K562 (cell line): ENCODE measurements at regions not wholly inside any gene's neighbourhood (a gene's known extent, or its start where the extent isn't known, plus 50 kb on each side); places are given as distances from the start of the nearest gene placed in this dataset.
A peak's percentile ranks its signal among the peaks of the same experiment; 100 is the strongest.

Experiments used
- MAZ ChIP-seq, 2 experiments: fragments of 450-650 bp in 1 of 2; sonication (generic) in 1 of 2; formaldehyde crosslinking; IDR thresholded peaks in 1 of 2; conservative IDR thresholded peaks in 1 of 2; 2 replicates each; pipeline versions ENCODE4 v1.4.0 to v1.5.0; 2020; ENCODE audit warnings: mild to moderate bottlenecking in 1 of 2, missing genetic modification reagents in 1 of 2
- PCBP2 ChIP-seq: fragments of 200-400 bp; formaldehyde crosslinking; IDR thresholded peaks from 2 replicates; pipeline ENCODE4 v1.6.1; 2018; ENCODE audit warnings: low read length, low read depth, mild to moderate bottlenecking, moderate library complexity; ENCODE audit not compliant: poor library complexity, severe bottlenecking
- RFX5 ChIP-seq: IDR thresholded peaks from 2 replicates; pipeline ENCODE4 v1.6.1; 2011; ENCODE audit warnings: low read depth, mild to moderate bottlenecking, improper control_type of control experiment, low read length
- SMARCC2 ChIP-seq: fragments of 450-650 bp; IDR thresholded peaks from 2 replicates; pipeline ENCODE4 v1.6.1; 2017; ENCODE audit warnings: antibody characterized with exemption, moderate library complexity, mild to moderate bottlenecking, low read depth
- SUPT5H ChIP-seq: fragments of 450-650 bp; IDR thresholded peaks from 2 replicates; pipeline ENCODE4 v1.6.1; 2016
- ZNF133 ChIP-seq: fragments of 250-450 bp; sonication (Bioruptor Pico); IDR thresholded peaks from 2 replicates; pipeline ENCODE4 v1.4.0; 2020; ENCODE audit warnings: mild to moderate bottlenecking
- ZNF134 ChIP-seq: fragments of 250-450 bp; sonication (Bioruptor Pico); conservative IDR thresholded peaks from 2 replicates; pipeline ENCODE4 v1.4.0; 2020
- ZNF174 ChIP-seq: fragments of 250-450 bp; sonication (Bioruptor Pico); IDR thresholded peaks from 2 replicates; pipeline ENCODE4 v1.4.0; 2020; ENCODE audit warnings: mild to moderate bottlenecking
- ZNF175 ChIP-seq: fragments of 200-800 bp; sonication (Bioruptor generic); IDR thresholded peaks from 2 replicates; pipeline ENCODE4 v1.6.1; 2016; ENCODE audit warnings: low read depth, mild to moderate bottlenecking, missing genetic modification characterization, missing compliant biosample characterization
- TF ChIP-seq, protein P1 (sequence below): fragments of 200-400 bp; formaldehyde crosslinking; IDR thresholded peaks from 2 replicates; pipeline ENCODE4 v1.6.1; 2017; ENCODE audit warnings: mild to moderate bottlenecking, low read depth, low read length, moderate library complexity
- TF ChIP-seq, protein P2 (sequence below): fragments of 450-650 bp; formaldehyde crosslinking; conservative IDR thresholded peaks from 2 replicates; pipeline ENCODE4 v1.4.0; 2022; ENCODE audit warnings: mild to moderate bottlenecking, missing genetic modification characterization
- TF ChIP-seq, protein P3 (sequence below): sonication (generic); formaldehyde crosslinking; IDR thresholded peaks from 2 replicates; pipeline ENCODE4 v1.8.1; 2023; ENCODE audit warnings: mild to moderate bottlenecking, missing genetic modification reagents
- TF ChIP-seq, protein P4 (sequence below): sonication (generic); formaldehyde crosslinking; IDR thresholded peaks from 2 replicates; pipeline ENCODE4 v1.9.0; 2022; ENCODE audit warnings: mild to moderate bottlenecking, missing genetic modification reagents
- TF ChIP-seq, protein P5 (sequence below): fragments of 250-450 bp; sonication (Bioruptor Pico); IDR thresholded peaks from 2 replicates; pipeline ENCODE4 v1.8.0; 2021; ENCODE audit warnings: borderline replicate concordance, mild to moderate bottlenecking, moderate library complexity; ENCODE audit not compliant: poor library complexity, severe bottlenecking
- TF ChIP-seq, protein P6 (sequence below): IDR thresholded peaks from 3 replicates; pipeline ENCODE4 v1.6.1; 2011; ENCODE audit warnings: borderline replicate concordance, mild to moderate bottlenecking, moderate library complexity; ENCODE audit not compliant: insufficient read length; ENCODE audit errors: extremely low read depth

DNA sequence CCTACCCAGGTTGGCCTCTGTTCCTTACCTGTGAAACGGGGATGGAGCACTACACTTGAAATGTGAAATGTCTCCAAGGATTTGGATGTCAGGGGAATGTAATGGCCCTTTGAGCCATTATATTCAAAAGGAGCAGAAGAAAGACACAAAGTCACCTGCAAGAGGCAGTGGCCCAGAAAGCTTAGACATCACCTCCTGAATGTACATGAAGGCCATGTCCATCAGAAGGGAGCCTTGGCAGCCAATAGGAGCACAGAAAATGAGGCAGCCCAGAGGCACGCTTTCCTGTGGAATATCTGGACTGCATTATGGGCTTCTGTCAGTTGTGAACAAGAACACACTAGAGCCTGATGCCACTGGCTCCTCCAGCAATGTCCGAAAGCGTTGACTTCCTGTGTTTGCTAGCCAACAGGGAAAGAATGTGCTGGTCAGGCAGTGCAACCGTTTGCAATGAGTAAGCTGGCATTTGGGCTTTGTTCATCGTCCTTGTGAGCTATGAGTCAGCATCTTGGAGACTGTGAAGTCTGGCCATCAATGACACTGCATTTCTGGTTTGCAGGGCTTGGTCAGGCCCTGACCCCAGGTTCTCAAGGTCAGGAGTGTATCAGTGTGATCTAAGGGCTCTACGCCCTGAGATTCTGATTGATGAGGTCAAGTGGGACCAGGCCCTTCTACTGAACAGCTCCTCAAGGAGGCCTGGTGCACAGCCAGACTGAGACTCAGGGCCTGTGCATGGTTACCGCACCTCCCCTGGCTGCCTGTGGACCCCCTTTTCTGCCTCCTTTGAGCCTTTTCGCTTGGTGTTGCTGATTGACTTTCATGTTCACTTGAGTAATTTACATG lies 222.4 kb downstream of the RPS24 start (continued):
- TF ChIP-seq, protein P1, sequence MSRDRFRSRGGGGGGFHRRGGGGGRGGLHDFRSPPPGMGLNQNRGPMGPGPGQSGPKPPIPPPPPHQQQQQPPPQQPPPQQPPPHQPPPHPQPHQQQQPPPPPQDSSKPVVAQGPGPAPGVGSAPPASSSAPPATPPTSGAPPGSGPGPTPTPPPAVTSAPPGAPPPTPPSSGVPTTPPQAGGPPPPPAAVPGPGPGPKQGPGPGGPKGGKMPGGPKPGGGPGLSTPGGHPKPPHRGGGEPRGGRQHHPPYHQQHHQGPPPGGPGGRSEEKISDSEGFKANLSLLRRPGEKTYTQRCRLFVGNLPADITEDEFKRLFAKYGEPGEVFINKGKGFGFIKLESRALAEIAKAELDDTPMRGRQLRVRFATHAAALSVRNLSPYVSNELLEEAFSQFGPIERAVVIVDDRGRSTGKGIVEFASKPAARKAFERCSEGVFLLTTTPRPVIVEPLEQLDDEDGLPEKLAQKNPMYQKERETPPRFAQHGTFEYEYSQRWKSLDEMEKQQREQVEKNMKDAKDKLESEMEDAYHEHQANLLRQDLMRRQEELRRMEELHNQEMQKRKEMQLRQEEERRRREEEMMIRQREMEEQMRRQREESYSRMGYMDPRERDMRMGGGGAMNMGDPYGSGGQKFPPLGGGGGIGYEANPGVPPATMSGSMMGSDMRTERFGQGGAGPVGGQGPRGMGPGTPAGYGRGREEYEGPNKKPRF = no peak
- TF ChIP-seq SUPT5H (no peak), RFX5 (no peak), ZNF174 (CRISPR knock-in tag) (no peak), MAZ (CRISPR knock-in tag; conservative IDR thresholded peaks at IDR 0.05 in 1 of 2, IDR thresholded peaks at IDR 0.05 in 1 of 2) (no peak; a peak in 1 of 4 replicates), ZNF133 (CRISPR knock-in tag) (no peak), SMARCC2 (no peak; the same call in 1 of the 2 replicates), ZNF175 (CRISPR knock-in tag) (peak; percentile 88), PCBP2 (no peak), ZNF134 (CRISPR knock-in tag) (no peak)
- TF ChIP-seq, protein P2, sequence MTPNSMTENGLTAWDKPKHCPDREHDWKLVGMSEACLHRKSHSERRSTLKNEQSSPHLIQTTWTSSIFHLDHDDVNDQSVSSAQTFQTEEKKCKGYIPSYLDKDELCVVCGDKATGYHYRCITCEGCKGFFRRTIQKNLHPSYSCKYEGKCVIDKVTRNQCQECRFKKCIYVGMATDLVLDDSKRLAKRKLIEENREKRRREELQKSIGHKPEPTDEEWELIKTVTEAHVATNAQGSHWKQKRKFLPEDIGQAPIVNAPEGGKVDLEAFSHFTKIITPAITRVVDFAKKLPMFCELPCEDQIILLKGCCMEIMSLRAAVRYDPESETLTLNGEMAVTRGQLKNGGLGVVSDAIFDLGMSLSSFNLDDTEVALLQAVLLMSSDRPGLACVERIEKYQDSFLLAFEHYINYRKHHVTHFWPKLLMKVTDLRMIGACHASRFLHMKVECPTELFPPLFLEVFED (CRISPR knock-in tag) = 0 out of 2 replicates have a peak, but pooled peaks have one; percentile 6
- TF ChIP-seq, protein P3, sequence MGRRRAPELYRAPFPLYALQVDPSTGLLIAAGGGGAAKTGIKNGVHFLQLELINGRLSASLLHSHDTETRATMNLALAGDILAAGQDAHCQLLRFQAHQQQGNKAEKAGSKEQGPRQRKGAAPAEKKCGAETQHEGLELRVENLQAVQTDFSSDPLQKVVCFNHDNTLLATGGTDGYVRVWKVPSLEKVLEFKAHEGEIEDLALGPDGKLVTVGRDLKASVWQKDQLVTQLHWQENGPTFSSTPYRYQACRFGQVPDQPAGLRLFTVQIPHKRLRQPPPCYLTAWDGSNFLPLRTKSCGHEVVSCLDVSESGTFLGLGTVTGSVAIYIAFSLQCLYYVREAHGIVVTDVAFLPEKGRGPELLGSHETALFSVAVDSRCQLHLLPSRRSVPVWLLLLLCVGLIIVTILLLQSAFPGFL (CRISPR knock-in tag) = no peak
- TF ChIP-seq, protein P4, sequence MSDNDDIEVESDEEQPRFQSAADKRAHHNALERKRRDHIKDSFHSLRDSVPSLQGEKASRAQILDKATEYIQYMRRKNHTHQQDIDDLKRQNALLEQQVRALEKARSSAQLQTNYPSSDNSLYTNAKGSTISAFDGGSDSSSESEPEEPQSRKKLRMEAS (CRISPR knock-in tag) = no peak
- TF ChIP-seq, protein P5, sequence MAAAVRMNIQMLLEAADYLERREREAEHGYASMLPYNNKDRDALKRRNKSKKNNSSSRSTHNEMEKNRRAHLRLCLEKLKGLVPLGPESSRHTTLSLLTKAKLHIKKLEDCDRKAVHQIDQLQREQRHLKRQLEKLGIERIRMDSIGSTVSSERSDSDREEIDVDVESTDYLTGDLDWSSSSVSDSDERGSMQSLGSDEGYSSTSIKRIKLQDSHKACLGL (CRISPR knock-in tag) = no peak
- TF ChIP-seq, protein P6, sequence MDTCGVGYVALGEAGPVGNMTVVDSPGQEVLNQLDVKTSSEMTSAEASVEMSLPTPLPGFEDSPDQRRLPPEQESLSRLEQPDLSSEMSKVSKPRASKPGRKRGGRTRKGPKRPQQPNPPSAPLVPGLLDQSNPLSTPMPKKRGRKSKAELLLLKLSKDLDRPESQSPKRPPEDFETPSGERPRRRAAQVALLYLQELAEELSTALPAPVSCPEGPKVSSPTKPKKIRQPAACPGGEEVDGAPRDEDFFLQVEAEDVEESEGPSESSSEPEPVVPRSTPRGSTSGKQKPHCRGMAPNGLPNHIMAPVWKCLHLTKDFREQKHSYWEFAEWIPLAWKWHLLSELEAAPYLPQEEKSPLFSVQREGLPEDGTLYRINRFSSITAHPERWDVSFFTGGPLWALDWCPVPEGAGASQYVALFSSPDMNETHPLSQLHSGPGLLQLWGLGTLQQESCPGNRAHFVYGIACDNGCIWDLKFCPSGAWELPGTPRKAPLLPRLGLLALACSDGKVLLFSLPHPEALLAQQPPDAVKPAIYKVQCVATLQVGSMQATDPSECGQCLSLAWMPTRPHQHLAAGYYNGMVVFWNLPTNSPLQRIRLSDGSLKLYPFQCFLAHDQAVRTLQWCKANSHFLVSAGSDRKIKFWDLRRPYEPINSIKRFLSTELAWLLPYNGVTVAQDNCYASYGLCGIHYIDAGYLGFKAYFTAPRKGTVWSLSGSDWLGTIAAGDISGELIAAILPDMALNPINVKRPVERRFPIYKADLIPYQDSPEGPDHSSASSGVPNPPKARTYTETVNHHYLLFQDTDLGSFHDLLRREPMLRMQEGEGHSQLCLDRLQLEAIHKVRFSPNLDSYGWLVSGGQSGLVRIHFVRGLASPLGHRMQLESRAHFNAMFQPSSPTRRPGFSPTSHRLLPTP = no peak
